ENCODE measurements at regions not wholly inside any gene's neighbourhood (a gene's known extent, or its start where the extent isn't known, plus 50 kb on each side); places are given as distances from the start of the nearest gene placed in this dataset.

- no peak for DNase-seq
- TF ChIP-seq, protein P1, sequence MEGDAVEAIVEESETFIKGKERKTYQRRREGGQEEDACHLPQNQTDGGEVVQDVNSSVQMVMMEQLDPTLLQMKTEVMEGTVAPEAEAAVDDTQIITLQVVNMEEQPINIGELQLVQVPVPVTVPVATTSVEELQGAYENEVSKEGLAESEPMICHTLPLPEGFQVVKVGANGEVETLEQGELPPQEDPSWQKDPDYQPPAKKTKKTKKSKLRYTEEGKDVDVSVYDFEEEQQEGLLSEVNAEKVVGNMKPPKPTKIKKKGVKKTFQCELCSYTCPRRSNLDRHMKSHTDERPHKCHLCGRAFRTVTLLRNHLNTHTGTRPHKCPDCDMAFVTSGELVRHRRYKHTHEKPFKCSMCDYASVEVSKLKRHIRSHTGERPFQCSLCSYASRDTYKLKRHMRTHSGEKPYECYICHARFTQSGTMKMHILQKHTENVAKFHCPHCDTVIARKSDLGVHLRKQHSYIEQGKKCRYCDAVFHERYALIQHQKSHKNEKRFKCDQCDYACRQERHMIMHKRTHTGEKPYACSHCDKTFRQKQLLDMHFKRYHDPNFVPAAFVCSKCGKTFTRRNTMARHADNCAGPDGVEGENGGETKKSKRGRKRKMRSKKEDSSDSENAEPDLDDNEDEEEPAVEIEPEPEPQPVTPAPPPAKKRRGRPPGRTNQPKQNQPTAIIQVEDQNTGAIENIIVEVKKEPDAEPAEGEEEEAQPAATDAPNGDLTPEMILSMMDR (IDR thresholded peaks at IDR 0.05) = no peak
- ATAC-seq = no peak
- H3K36me3 ChIP-seq = no peaks in the 10 kb centered on the region
- H3K27ac ChIP-seq = no peak overlapping the region
- no peaks in the 10 kb centered on the region for H3K27me3 ChIP-seq
- H3K4me3 ChIP-seq = no peak overlapping the region
- intact Hi-C loops (cut with DNase I) = no loop called here
- no peaks in the 10 kb centered on the region for H3K4me1 ChIP-seq
- H3K9me3 ChIP-seq = no peaks in the 10 kb centered on the region
Observed at GRCh38 chr14:101331141-101331525, 230.2 kb upstream of the DIO3 start.

- no peaks in the 10 kb centered on the region for H3K27me3 ChIP-seq
- TF ChIP-seq, protein P1 (IDR thresholded peaks at IDR 0.05) = no peak
- H3K9me3 ChIP-seq = no peaks in the 10 kb centered on the region
- H3K27ac ChIP-seq = no peak overlapping the region
- ATAC-seq (no peak), DNase-seq (no peak)
- H3K4me1 ChIP-seq = no peaks in the 10 kb centered on the region
- H3K36me3 ChIP-seq = no peaks in the 10 kb centered on the region
- no peak overlapping the region for H3K4me3 ChIP-seq
- intact Hi-C loops (cut with DNase I) = no loop called here
Observed at GRCh38 chr14:101331661-101332169, 229.6 kb upstream of the DIO3 start.

DNA sequence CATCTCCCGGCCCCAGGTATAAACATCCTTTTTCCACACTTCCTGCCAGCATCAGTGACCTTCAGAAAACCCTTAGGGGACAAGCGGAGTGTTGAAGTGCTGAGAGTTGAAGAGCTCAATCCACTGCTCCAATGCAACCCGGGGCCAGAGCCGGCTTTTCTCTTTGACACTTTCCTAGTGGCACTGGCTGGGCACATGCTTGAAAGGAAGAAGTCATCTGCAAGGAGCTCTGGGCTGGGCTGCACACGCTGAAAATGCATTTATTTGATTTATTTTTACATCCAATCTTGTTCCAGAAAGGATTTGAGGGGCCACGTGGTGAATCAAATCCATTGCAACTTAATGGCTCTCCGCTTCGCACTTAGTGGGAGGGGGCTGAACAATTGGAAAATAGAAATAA is 229.0 kb upstream of the DIO3 start:
- intact Hi-C loops (cut with DNase I) = no loop called here
- Histone ChIP-seq H3K27me3 (no peaks in the 10 kb centered on the region), H3K27ac (no peak overlapping the region), H3K4me3 (no peak overlapping the region), H3K9me3 (no peaks in the 10 kb centered on the region), H3K36me3 (no peaks in the 10 kb centered on the region), H3K4me1 (no peaks in the 10 kb centered on the region)
- TF ChIP-seq, protein P1 (IDR thresholded peaks at IDR 0.05) = no peak
- no peak for DNase-seq
- no peak for ATAC-seq

DNA sequence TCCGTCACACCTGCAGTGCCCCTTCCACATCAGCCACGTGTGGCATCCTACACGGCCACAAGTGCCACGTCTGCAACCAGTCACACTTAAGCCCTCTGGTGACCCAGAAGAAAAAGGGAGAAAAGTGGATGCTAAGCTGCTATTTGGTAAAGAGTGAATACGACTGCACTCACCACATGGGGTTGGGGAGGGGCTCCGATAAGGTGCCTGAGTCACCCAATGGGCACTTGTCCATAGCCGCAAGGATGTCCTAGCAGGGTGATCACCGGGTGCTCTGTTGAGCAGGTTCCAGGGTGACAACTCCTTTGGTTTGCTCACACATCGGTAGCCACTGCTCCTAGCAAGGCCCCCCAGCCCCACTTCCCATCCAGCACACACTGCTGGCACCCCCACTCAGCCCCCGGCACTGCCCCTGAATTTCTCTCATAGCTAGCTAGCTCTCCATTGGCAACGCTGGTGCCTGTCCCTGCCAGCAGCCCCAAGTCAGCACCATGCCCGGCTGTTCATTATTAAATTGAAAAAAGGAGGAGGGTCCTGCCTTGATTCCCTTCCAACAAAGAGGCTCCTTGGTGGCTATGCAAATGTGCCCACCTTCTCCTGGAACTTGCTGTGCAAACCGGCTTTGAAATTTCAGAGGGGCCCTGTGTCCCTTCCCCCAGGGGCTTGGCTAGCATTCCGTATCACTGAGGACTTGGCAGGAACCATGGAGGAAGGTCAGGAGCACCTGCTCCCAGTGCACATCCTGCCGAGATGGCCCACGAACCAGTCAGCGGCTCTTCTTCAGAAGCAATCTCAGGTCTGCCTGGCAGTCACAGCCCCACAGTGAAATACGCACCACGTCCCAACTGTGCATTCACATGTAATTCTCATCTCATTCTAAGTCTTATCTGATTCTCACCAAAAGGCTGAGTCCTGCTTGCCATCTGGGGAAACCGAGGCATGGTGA is 227.7 kb upstream of the DIO3 start:
- no peaks in the 10 kb centered on the region for H3K4me1 ChIP-seq
- TF ChIP-seq, protein P1 (IDR thresholded peaks at IDR 0.05) = no peak
- no peak overlapping the region for H3K4me3 ChIP-seq
- ATAC-seq (no peak), DNase-seq (no peak)
- H3K9me3 ChIP-seq = no peaks in the 10 kb centered on the region
- no peaks in the 10 kb centered on the region for H3K36me3 ChIP-seq
- H3K27ac ChIP-seq = no peak overlapping the region
- intact Hi-C loops (cut with DNase I) = no loop called here
- H3K27me3 ChIP-seq = no peaks in the 10 kb centered on the region

- Histone ChIP-seq H3K4me1 (no peaks in the 10 kb centered on the region), H3K9me3 (no peaks in the 10 kb centered on the region), H3K27me3 (no peaks in the 10 kb centered on the region), H3K27ac (no peak overlapping the region), H3K4me3 (no peak overlapping the region), H3K36me3 (no peaks in the 10 kb centered on the region)
- TF ChIP-seq, protein P1 (IDR thresholded peaks at IDR 0.05) = no peak
- ATAC-seq = no peak
- intact Hi-C loops (cut with DNase I) = no loop called here
- no peak for DNase-seq
Observed at GRCh38 chr14:101334656-101335055, 226.6 kb upstream of the DIO3 start.

All from upper lobe of right lung (tissue), 1 donor.